Adrenal gland (tissue), 9 donors: ENCODE measurements at regions not wholly inside any gene's neighbourhood (a gene's known extent, or its start where the extent isn't known, plus 50 kb on each side); places are given as distances from the start of the nearest gene placed in this dataset.

ENCODE experiments used
- DNase-seq, 7 donors: peaks; one replicate each; pipeline ENCODE4 v3.0.0-alpha.2; 2019 to 2020
- H3K27ac ChIP-seq, 5 donors: fragments of 200-600 bp; sonication (generic) in 4 of 5; 1 replicate in 3 of 5; 2 replicates in 2 of 5; pipeline versions ENCODE4 v1.5.1 to v1.8.0; 2016 to 2020; ENCODE audit warnings: mild to moderate bottlenecking in 1 of 5
- H3K27me3 ChIP-seq: fragments of 200-600 bp; 2 replicates; pipeline ENCODE4 v1.8.0; 2021
- H3K36me3 ChIP-seq, 2 donors: fragments of 200-600 bp; replicated peaks in 1 of 2; 1 replicate in 1 of 2; 2 replicates in 1 of 2; pipeline versions ENCODE4 v1.5.1 to v1.8.0; 2018 to 2022
- H3K4me1 ChIP-seq, 2 donors: fragments of 200-600 bp; replicated peaks in 1 of 2; 1 replicate in 1 of 2; 2 replicates in 1 of 2; pipeline versions ENCODE4 v1.5.1 to v1.8.0; 2018 to 2021
- H3K4me3 ChIP-seq, 4 donors: fragments of 200-600 bp; sonication (generic) in 3 of 4; one replicate each; pipeline ENCODE4 v1.5.1; 2016 to 2018
- H3K9me3 ChIP-seq, 3 donors: fragments of 200-600 bp; sonication (generic) in 1 of 3; replicated peaks in 1 of 3; 1 replicate in 2 of 3; 2 replicates in 1 of 3; pipeline versions ENCODE4 v1.5.1 to v1.8.0; 2016 to 2021
- CTCF ChIP-seq, 6 experiments: fragments of 450-650 bp in 4 of 6; fragments of 200-600 bp in 2 of 6; sonication (generic) in 1 of 6; IDR thresholded peaks; 1 replicate in 5 of 6; 2 replicates in 1 of 6; pipeline versions ENCODE4 v1.5.1 to v1.8.0; 2016 to 2021; ENCODE audit warnings: antibody characterized with exemption in 6 of 6, mild to moderate bottlenecking in 2 of 6, moderate library complexity in 1 of 6
- POLR2A ChIP-seq, 2 donors: fragments of 450-650 bp; IDR thresholded peaks; one replicate each; pipeline ENCODE4 v1.6.1; 2017; ENCODE audit warnings: antibody characterized with exemption in 2 of 2, mild to moderate bottlenecking in 2 of 2, moderate library complexity in 1 of 2
- WGBS, 4 donors: extraction: QIAGEN DNeasy Blood & Tissue Kit in 2 of 4; methylation state at CpG; one replicate each; pipeline versions ENCODE4 v1.1.5 to v1.1.7; 2013 to 2017; 5-methylcytosine and 5-hydroxymethylcytosine counted together
- intact Hi-C, 2 donors: fragments of 100-400 bp; cut with DNase I; formaldehyde crosslinking; loops; one replicate each; pipeline versions ENCODE4 v1.14.1 to v1.15.0; 2022 to 2023
- donor health status: healthy with polysubstance abuse.
- donor health status: Bipolar disorder and iron deficiency.
- donor health status: DM: yes; HTN: yes; CAD: no.
- donor health status: DM: no; HTN: no; CAD: no.
- donor health status: DM: no; HTN: no; CAD: no.

- no peaks in the 10 kb centered on the region for H3K36me3 ChIP-seq
- H3K27me3 ChIP-seq: no peaks in the 10 kb centered on the region
- intact Hi-C loops: no loop called here
- 86 to 94% (median 90%) methylated on average over 4 of the region's 4 CpGs for WGBS, 4 donors
- H3K9me3 ChIP-seq: no peaks in the 10 kb centered on the region
- no peaks in the 10 kb centered on the region for H3K4me1 ChIP-seq
- TF ChIP-seq POLR2A (IDR thresholded peaks at IDR 0.05): no peak
- no peak for DNase-seq
- H3K27ac ChIP-seq: no peak overlapping the region
- no peak overlapping the region for H3K4me3 ChIP-seq
Observed at GRCh38 chr1:8158995-8159394, 132.9 kb upstream of the ERRFI1 start.

DNA sequence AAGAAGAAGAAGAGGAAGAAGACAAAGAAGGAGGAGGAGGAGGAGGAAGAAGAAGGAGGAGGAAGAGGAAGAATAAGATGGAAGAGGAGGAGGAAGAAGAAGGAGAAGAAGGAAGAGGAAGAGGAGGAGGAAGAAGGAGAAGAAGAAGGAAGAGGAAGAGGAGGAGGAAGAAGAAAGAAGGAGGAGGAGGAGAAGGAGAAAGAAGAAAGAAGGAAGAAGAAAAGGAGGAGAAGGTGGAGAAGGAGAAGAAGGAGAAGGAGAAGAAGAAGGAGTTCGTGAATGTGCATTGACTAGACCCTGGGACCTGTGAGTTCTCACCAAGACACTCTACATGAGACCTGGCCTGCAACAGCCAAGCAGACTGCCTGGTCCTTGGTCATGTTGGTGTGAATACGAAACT, 131.7 kb upstream of the ERRFI1 start:
- Histone ChIP-seq H3K4me1 (no peaks in the 10 kb centered on the region), H3K9me3 (no peaks in the 10 kb centered on the region), H3K27ac (no peak overlapping the region), H3K36me3 (no peaks in the 10 kb centered on the region), H3K4me3 (no peak overlapping the region), H3K27me3 (no peaks in the 10 kb centered on the region)
- 87 to 94% (median 91%) methylated on average over 2 of the region's 2 CpGs for WGBS, 4 donors
- DNase-seq: no peak
- TF ChIP-seq CTCF (IDR thresholded peaks at IDR 0.05): no peak
- no peak for TF ChIP-seq POLR2A (IDR thresholded peaks at IDR 0.05)
- intact Hi-C loops: no loop called here

DNA sequence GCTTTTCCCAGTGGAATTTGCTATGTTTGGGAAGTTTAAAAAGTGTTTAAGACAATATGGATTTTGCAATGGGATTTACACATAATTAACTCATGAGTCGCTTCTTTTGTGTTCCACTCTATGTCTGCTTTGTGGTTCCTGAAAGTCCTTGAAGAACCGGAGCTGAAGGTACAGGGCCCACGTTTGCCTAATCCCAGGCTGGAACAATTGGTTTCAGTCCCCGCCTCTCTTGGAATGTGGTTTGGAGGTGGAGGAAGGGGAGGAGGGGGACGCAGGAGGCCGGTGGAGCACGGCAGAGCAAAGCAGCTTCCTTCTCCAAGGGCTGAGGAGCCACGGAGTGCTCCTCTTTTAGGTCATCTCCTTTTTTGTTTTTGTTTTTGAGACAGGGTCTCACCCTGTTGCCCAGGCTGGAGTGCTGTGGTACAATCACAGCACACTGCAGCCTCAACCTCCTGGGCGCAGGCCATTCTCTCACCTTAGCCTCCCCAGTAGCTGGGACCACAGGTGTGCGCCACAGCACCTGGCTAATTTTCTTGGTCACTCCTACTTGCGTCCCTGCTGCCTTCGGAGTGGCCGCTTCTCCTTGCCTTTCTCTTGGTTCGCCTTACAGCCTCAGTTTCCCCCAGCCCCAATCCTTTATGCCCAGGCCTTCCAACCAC, 129.5 kb upstream of the ERRFI1 start:
- Histone ChIP-seq H3K36me3 (no peaks in the 10 kb centered on the region), H3K4me3 (no peak overlapping the region), H3K4me1 (no peaks in the 10 kb centered on the region), H3K27ac (no peak overlapping the region), H3K9me3 (no peaks in the 10 kb centered on the region), H3K27me3 (no peaks in the 10 kb centered on the region)
- DNase-seq: no peak
- 75 to 81% (median 76%) methylated on average over 12 to 14 of the region's 14 CpGs for WGBS, 4 donors
- TF ChIP-seq CTCF (IDR thresholded peaks at IDR 0.05): no peak
- TF ChIP-seq POLR2A (IDR thresholded peaks at IDR 0.05): no peak
- intact Hi-C loops: no loop called here

- intact Hi-C loops: no loop called here
- Histone ChIP-seq H3K27me3 (no peaks in the 10 kb centered on the region), H3K4me1 (no peaks in the 10 kb centered on the region), H3K36me3 (no peaks in the 10 kb centered on the region), H3K4me3 (no peak overlapping the region), H3K27ac (no peak overlapping the region), H3K9me3 (no peaks in the 10 kb centered on the region)
- TF ChIP-seq CTCF (IDR thresholded peaks at IDR 0.05) (no peak), POLR2A (IDR thresholded peaks at IDR 0.05) (no peak)
- no peak for DNase-seq
- WGBS, 4 donors: 61 to 72% (median 62%) methylated on average over 10 to 15 of the region's 15 CpGs
Observed at GRCh38 chr1:8154621-8155052, 128.5 kb upstream of the ERRFI1 start.

GRCh38 chr1:8153961-8154360, 127.9 kb upstream of the ERRFI1 start:
- intact Hi-C loops: no loop called here
- Histone ChIP-seq H3K27ac (no peak overlapping the region), H3K36me3 (no peaks in the 10 kb centered on the region), H3K27me3 (no peaks in the 10 kb centered on the region), H3K4me3 (no peak overlapping the region), H3K4me1 (no peaks in the 10 kb centered on the region), H3K9me3 (no peaks in the 10 kb centered on the region)
- DNase-seq: no peak
- WGBS, 4 donors: 88 to 96% (median 93%) methylated on average over 7 of the region's 7 CpGs
- no peak for TF ChIP-seq POLR2A (IDR thresholded peaks at IDR 0.05)
- TF ChIP-seq CTCF (IDR thresholded peaks at IDR 0.05): no peak
